PFSK-1 (cell line): ENCODE measurements at regions not wholly inside any gene's neighbourhood (a gene's known extent, or its start where the extent isn't known, plus 50 kb on each side); places are given as distances from the start of the nearest gene placed in this dataset.

Experiments
- POLR2AphosphoS5 ChIP-seq: IDR thresholded peaks from 2 replicates; pipeline ENCODE4 v1.6.1; 2012; ENCODE audit warnings: low read depth, mild to moderate bottlenecking, control low read depth, low read length, moderate library complexity
- TAF1 ChIP-seq: IDR thresholded peaks from 2 replicates; pipeline ENCODE4 v1.6.1; 2012; ENCODE audit warnings: low read length, control low read depth, borderline replicate concordance; ENCODE audit not compliant: insufficient read depth

DNA sequence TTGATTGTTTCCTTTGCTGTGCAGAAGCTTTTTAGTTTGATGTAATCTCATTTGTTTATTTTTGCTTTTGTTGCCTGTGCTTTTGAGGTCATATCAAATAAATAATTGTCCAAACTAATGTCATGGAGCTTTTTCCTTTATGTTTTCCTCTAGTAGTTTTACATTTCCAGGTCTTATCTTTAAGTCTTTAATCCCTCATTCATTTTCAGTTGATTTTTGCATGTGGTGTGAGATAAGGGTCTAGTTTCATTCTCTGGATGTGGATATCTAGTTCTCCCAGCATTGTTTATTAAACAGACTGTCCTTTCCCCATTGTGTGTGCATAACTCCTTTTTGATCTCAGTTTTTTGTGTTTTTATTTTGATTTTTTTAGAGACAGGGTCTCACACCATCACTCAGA is 179.1 kb upstream of the STK26 start:
- TF ChIP-seq POLR2AphosphoS5 (no peak), TAF1 (no peak)
